Stimulated activated naive CD8-positive, alpha-beta T cell treated with anti-CD3 and anti-CD28 coated beads, Interleukin-15, Interleukin-2, amounts not matched to agents 100 U/mL and 50 U/mL, for 24 hours (primary cell): ENCODE measurements at regions not wholly inside any gene's neighbourhood (a gene's known extent, or its start where the extent isn't known, plus 50 kb on each side); places are given as distances from the start of the nearest gene placed in this dataset.

Experiments
- ATAC-seq: fragments of 150-1000 bp; cut with Tn5 transposase; one replicate; pipeline ENCODE4 v1.10.0; 2021
- DNase-seq: peaks from one replicate; pipeline ENCODE4 v3.0.0; 2021

DNA sequence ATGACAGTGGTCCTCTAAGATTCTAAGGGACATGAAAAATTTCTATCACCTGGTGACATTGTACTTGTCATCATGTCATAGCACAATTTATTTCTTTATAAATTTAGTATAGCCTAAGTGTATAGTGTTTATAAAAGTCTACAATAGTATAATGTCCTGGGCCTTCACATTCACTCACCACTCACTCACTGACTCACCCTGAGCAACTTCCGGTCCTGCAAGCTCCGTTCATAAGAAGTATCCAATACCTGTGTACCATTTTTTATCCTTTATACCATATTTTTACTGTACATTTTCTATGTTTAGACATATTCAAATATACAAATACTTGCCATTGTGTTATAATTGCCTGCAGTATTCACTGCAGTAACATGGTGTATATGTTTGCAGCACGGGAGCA is 72.8 kb upstream of the DSEL start:
- ATAC-seq (no peak), DNase-seq (no peak)

DNA sequence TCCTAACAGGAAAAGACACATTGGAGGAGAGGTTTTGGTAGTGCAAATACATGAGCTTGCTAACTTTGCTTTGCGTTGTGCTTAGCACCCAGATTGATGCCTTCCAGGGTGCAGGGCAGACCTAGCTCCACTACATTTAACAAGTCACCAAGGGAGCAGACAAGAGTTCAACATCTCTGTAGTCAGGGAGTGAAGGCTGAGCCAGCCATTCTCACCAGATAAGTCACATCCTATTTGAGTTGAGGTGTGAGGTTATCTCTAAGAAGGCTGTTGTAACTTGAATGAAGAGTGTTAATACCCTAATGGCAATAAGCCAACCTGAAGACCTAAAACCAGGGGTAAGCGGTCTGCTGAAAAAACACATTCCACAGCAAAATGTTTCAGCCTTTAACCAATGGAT is 69.6 kb upstream of the DSEL start:
- DNase-seq (no peak), ATAC-seq (no peak)

DNA sequence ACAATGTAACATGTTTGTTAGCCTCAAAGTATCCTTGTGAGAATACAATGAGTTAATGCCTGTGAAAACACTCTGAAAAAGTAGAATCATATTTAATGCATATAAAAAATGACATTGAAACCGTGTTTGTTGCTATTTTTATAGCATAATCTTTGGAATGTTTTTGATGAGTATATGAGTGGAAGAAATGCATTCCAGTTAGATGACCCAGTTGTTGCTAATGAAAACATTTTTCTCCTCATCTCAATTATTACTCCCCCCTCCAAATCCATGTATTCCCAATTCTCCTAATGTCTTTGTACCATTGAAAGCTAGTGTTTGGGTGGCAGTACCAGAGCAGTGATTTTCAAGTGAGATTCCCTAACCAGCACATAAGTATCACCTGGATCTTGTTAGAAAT is 67.1 kb upstream of the DSEL start:
- ATAC-seq (no peak), DNase-seq (no peak)

DNA sequence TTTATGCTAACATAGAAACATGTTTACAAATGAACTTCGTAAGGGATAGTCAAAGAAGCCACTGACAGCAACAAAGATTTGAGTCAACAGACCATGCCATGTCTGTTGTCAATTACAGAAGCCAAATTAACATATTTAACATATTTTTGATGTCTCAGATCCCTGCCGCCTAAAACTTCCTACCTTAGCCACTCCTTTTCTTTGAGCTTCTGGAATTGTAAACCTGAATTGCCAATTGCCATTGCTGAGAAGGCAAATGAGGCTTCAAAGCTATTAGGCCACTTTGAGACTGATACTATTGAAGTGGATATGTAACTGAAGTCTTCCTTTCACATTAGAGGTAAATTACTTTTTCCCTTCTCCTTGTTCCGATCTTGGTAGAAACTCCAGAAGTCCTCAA is 66.0 kb upstream of the DSEL start:
- no peak for ATAC-seq
- no peak for DNase-seq

DNA sequence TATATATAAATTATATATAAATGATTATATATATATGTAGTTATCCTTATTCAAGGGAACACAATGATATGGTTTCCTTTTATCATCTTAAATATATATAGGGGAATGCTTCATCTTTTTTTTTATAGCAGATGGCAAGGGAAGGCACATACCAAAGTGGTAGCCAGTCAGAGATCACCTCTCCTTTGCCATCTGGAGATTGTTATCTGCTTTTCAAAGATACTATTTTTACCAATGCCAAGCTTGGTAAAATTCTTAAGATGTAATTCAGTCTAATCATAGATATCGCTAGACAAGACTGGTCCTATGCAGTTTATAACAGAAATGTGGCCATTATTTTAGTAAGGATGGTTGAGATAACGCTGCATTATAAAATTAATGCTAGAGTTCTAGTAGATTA is 64.7 kb upstream of the DSEL start:
- DNase-seq (no peak), ATAC-seq (no peak)

DNA sequence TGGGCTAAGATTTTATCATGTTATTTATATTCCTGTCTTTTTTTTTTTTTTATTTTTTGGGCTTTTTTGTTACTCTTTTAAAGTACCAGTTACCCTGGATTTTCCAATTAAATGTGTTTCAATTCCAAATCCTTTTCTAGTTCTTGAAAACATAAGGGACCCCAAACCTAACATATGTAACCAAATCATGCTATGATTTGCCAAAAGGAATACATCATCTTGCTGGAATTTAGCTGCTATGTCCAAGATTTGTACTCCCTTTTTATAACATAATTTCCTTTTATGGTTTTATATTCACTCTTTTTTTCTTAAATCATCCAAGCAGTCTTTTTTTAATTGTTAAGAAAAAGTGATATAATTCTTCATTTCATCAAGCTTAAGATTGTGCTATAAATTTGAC is 60.9 kb upstream of the DSEL start:
- no peak for ATAC-seq
- no peak for DNase-seq

DNA sequence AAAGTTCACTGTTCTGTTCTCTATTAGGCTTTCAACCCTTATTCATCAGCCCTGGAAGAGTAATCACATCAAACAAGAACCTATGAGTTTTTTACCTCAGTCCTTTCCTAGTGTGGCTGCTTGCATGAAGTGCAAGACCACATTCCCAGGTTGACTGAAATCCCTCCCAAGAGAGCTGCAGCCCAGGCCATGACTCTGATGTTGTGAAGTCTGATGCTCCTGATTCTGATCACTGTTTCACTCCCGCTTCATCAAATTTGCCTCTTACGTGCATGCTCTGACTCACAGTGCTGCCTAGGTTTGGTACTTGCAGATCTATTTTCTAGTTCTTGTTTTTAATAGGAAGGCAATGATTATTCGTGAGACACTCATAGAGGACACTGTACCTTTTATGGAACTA is 58.2 kb upstream of the DSEL start:
- no peak for ATAC-seq
- no peak for DNase-seq

DNA sequence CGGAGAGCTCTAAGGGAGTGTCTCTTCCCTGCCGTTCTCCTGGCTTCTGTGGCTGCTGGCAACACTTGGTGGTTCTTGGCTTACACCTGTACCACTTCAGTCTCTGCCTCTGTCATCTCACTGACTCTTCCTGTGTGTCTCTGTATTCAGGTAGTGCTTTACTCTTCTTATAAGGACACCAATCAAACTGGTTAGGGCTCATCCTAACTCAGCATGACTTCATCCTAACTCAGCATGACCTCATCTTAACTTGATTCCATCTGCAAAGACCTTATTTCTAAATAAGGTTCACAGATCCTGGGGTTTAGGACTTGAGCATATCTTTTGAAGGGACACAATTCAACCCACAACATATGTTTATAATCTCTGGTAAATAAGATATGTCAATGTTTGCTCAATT is 51.6 kb upstream of the DSEL start:
- DNase-seq (no peak), ATAC-seq (no peak)
